ENCODE measurements at regions not wholly inside any gene's neighbourhood (a gene's known extent, or its start where the extent isn't known, plus 50 kb on each side); places are given as distances from the start of the nearest gene placed in this dataset.

DNA sequence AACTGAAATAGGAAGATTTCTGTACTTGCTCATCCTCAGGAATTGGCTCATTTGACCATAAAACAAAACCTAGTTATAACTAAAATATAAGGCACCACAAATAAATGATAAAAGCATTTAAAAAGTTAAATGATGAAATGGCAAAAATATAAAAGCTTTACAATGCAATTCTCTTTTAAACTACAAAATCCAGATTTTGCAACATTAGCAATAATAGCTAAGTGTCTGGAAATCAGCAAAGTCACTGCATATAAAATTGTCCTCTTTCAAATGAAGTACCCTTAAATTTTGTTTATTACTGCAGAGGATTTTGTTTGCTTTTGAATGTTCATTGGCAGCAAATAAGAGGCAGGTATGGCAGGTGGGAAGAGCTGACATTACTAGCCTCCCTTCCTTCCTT, 270.4 kb upstream of the RSPO3 start:
- Histone ChIP-seq H4K20me1 (ENCODE audit: insufficient read depth, low read length, poor library complexity, severe bottlenecking) (no peaks in the 10 kb centered on the region), H3K9me2 (replicated peaks; ENCODE audit: low read depth, low read length) (no peaks in the 10 kb centered on the region), H2AFZ (ENCODE audit: low read length) (no peak overlapping the region), H3K9ac (ENCODE audit: low read depth, low read length, poor library complexity, severe bottlenecking) (no peak overlapping the region), H3K4me3 (ENCODE audit: low read length, poor library complexity, severe bottlenecking) (no peak overlapping the region), H3K4me2 (ENCODE audit: low read depth, low read length, poor library complexity, severe bottlenecking) (no peak overlapping the region), H3K36me3 (ENCODE audit: insufficient read depth, low read length) (no peaks in the 10 kb centered on the region), H3K27me3 (ENCODE audit: insufficient read depth, low read length, poor library complexity, severe bottlenecking) (no peaks in the 10 kb centered on the region), H3F3A (ENCODE audit: low read depth) (no peaks in the 10 kb centered on the region), H3K9me3 (ENCODE audit: insufficient read depth, low read depth, low read length) (no peaks in the 10 kb centered on the region), H3K79me2 (ENCODE audit: insufficient read depth, low read length) (no peaks in the 10 kb centered on the region), H3K4me1 (ENCODE audit: insufficient read depth, low read length, poor library complexity, severe bottlenecking) (peaks cover 6% of the 10 kb centered on the region)
- TF ChIP-seq, protein P1, sequence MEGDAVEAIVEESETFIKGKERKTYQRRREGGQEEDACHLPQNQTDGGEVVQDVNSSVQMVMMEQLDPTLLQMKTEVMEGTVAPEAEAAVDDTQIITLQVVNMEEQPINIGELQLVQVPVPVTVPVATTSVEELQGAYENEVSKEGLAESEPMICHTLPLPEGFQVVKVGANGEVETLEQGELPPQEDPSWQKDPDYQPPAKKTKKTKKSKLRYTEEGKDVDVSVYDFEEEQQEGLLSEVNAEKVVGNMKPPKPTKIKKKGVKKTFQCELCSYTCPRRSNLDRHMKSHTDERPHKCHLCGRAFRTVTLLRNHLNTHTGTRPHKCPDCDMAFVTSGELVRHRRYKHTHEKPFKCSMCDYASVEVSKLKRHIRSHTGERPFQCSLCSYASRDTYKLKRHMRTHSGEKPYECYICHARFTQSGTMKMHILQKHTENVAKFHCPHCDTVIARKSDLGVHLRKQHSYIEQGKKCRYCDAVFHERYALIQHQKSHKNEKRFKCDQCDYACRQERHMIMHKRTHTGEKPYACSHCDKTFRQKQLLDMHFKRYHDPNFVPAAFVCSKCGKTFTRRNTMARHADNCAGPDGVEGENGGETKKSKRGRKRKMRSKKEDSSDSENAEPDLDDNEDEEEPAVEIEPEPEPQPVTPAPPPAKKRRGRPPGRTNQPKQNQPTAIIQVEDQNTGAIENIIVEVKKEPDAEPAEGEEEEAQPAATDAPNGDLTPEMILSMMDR (conservative IDR thresholded peaks at IDR 0.05; ENCODE audit: low read length) = no peak
- no peak for TF ChIP-seq EZH2phosphoT487 (IDR thresholded peaks at IDR 0.05; ENCODE audit: borderline replicate concordance)

DNA sequence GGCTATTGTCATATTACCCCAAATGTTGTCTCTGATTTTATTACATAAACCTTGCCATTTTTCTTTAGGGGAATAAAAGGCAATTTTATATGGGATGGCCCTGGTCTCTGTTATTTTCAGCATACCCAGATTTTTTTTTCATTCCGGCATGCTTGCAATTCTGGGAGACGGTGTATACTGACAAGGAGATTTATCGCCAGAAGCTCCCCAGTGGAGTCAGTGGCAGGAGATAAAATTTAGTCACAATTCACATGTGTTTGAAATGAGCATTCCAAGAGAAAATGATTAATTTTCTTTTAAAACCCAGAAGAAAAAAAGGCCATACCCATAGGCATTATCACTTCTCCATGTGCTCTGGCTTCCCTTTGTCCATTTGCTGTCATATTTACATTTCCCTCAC, 250.8 kb upstream of the RSPO3 start:
- Histone ChIP-seq H3K4me2 (ENCODE audit: low read depth, low read length, poor library complexity, severe bottlenecking) (no peak overlapping the region), H3K9ac (ENCODE audit: low read depth, low read length, poor library complexity, severe bottlenecking) (no peak overlapping the region), H3K9me3 (ENCODE audit: insufficient read depth, low read depth, low read length) (no peaks in the 10 kb centered on the region), H3K9me2 (replicated peaks; ENCODE audit: low read depth, low read length) (no peaks in the 10 kb centered on the region), H3K4me1 (ENCODE audit: insufficient read depth, low read length, poor library complexity, severe bottlenecking) (no peaks in the 10 kb centered on the region), H3K79me2 (ENCODE audit: insufficient read depth, low read length) (no peaks in the 10 kb centered on the region), H4K20me1 (ENCODE audit: insufficient read depth, low read length, poor library complexity, severe bottlenecking) (no peaks in the 10 kb centered on the region), H3K4me3 (ENCODE audit: low read length, poor library complexity, severe bottlenecking) (no peak overlapping the region), H3K27me3 (ENCODE audit: insufficient read depth, low read length, poor library complexity, severe bottlenecking) (no peaks in the 10 kb centered on the region), H3F3A (ENCODE audit: low read depth) (no peaks in the 10 kb centered on the region), H3K36me3 (ENCODE audit: insufficient read depth, low read length) (no peaks in the 10 kb centered on the region), H2AFZ (ENCODE audit: low read length) (no peak overlapping the region)
- TF ChIP-seq EZH2phosphoT487 (IDR thresholded peaks at IDR 0.05; ENCODE audit: borderline replicate concordance) = no peak
- TF ChIP-seq, protein P1 (conservative IDR thresholded peaks at IDR 0.05; ENCODE audit: low read length) = no peak

DNA sequence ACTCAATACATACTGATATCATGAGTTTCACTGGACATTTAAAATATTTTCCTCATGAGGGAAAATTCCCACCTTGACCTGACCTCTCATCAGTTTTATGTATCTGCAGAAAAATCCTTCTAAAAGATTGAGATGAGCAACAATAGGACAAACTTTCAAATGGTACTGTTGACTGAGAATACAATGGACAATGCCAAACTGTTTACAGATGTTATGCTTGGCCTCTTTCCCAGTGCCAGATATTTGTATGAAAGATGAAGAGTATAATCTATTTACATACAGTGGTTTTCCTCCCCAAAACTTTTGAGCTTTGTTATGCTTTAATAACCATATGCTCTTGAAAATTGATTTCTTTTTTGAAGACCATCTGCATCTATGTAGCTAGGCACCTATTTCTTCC, 245.1 kb upstream of the RSPO3 start:
- H3F3A ChIP-seq (ENCODE audit: low read depth) = no peaks in the 10 kb centered on the region
- no peaks in the 10 kb centered on the region for H3K4me1 ChIP-seq (ENCODE audit: insufficient read depth, low read length, poor library complexity, severe bottlenecking)
- no peak overlapping the region for H3K4me2 ChIP-seq (ENCODE audit: low read depth, low read length, poor library complexity, severe bottlenecking)
- H3K9me2 ChIP-seq (replicated peaks; ENCODE audit: low read depth, low read length) = no peaks in the 10 kb centered on the region
- no peak overlapping the region for H3K9ac ChIP-seq (ENCODE audit: low read depth, low read length, poor library complexity, severe bottlenecking)
- H3K9me3 ChIP-seq (ENCODE audit: insufficient read depth, low read depth, low read length) = no peaks in the 10 kb centered on the region
- H4K20me1 ChIP-seq (ENCODE audit: insufficient read depth, low read length, poor library complexity, severe bottlenecking) = no peaks in the 10 kb centered on the region
- no peaks in the 10 kb centered on the region for H3K79me2 ChIP-seq (ENCODE audit: insufficient read depth, low read length)
- H3K27me3 ChIP-seq (ENCODE audit: insufficient read depth, low read length, poor library complexity, severe bottlenecking) = no peaks in the 10 kb centered on the region
- H3K4me3 ChIP-seq (ENCODE audit: low read length, poor library complexity, severe bottlenecking) = no peak overlapping the region
- 0 out of 2 replicates have a peak overlapping the region, but pooled peaks have one; percentile 48 for H2AFZ ChIP-seq (ENCODE audit: low read length)
- TF ChIP-seq, protein P1 (conservative IDR thresholded peaks at IDR 0.05; ENCODE audit: low read length) = no peak
- TF ChIP-seq EZH2phosphoT487 (IDR thresholded peaks at IDR 0.05; ENCODE audit: borderline replicate concordance) = no peak
- no peaks in the 10 kb centered on the region for H3K36me3 ChIP-seq (ENCODE audit: insufficient read depth, low read length)
